GM21529 (cell line): ENCODE measurements at regions not wholly inside any gene's neighbourhood (a gene's known extent, or its start where the extent isn't known, plus 50 kb on each side); places are given as distances from the start of the nearest gene placed in this dataset.
"Not testable (repeated sequence)": the region's sequence is repeated elsewhere in the genome, so short reads cannot be mapped to it uniquely, and the experiment has no call there.

ENCODE experiments used
- ATAC-seq: cut with Tn5 transposase; IDR thresholded peaks from one replicate; pipeline ENCODE4 v1.9.1; 2021; ENCODE audit not compliant: unreplicated experiment

DNA sequence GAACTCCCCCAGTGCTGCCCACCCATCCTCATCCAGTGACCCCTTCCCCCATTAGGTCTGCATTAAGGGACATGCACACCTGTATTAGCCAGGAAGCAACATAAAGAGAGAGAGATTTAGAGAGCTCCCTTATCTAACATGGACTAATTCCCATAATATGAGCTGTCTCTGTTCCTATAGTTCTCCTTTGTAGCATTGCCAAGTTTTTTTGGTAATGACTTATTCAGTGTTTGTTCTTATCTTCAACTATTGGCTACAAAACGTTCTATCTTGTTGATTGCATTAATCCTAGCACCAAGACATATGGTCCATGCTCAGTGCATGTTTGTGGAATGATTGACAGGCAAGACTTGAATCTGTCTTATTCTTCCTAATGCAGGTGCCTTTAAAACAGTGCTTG is 264.0 kb downstream of the ADGRL2 start:
- ATAC-seq, result no peak

DNA sequence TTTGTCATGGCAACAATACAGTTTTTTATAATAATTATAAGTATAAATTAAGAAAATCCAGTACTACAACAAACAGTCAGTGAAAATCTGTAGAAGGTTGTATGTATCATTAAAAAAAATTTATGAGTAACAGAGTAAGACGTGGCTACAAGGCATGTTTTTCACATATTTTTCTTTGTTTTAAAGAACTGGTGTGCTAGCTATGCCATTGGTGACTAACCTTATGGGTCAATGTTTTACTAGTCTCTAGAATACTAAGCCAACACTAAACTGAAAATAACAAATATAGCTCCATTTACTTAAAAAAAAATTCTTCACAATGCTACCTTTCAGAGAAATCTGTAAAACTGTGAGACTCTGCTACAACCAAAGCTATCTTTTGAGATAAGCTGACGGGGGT is 261.5 kb downstream of the ADGRL2 start:
- no peak for ATAC-seq

DNA sequence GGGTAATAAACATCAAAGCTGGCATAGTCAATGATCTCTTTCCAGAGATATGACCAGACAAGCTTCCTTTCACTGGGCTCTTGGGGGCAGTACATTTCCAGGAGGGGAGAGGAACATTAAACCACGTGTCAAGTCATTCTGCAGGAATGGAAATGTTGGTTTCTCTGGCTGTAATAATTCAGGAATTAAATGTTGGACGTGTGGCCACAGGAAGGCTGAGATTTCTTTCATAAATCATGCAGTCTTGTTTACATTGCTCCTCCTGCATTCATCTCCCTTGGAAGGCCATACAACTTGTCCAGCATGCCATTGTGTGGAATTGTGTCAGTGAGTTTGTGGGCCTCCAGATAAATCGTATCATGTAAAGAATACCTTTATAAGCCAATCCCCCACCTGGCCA is 259.2 kb downstream of the ADGRL2 start:
- no peak for ATAC-seq

DNA sequence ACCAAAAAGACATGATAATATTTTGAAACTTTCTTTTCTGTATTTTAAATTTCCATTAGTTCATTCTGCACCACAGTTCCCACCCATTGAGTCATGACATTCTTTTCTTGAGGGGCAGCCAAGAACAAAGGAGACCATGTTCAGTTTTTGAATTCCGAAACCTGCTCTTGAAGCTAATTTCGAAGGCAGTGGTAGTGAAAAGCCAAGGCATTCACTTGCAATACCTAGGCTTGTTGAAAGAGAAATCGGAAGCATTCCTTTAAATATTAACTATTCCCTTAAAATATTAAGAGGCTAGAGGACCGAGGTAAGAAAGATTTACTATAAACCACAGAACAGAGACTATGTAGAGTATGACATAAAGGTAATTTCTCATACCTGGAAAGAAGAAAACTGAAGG is 256.3 kb downstream of the ADGRL2 start:
- no peak for ATAC-seq

DNA sequence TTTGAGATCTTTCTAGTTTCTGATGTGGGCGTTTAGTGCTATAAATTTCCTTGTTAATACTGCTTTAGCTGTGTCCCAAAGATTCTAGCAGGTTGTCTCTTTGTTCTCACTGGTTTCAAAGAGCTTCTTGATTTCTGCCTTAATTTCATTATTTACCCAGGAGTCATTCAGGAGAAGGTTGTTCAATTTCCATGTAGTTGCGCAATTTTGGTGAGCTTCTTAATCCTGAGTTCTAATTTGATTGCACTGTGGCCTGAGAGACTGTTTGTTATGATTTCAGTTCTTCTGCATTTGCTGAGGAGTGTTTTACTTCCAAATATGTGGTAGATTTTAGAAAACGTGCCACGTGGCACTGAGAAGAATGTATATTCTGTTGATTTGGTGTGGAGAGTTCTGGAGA is 254.6 kb downstream of the ADGRL2 start:
- not testable (repeated sequence) for ATAC-seq

DNA sequence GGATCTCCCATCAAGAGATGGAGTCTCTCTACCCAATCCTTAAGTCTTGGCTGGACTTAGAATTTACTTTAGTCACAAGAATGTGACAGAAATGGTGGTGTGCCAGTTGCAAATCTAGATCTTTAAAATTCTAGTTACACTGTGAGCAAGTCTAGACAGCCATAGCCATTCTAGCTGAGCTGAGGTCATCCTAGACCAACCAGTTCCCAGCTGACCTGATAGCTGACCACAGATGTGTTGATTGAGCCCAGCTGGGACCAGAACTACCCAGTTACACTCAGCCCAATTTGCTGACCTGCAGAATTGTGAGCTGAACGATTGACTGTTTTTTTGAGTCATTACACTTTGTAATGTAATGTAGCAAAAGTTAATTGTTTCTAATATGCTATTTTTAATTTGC is 251.8 kb downstream of the ADGRL2 start:
- no peak for ATAC-seq

DNA sequence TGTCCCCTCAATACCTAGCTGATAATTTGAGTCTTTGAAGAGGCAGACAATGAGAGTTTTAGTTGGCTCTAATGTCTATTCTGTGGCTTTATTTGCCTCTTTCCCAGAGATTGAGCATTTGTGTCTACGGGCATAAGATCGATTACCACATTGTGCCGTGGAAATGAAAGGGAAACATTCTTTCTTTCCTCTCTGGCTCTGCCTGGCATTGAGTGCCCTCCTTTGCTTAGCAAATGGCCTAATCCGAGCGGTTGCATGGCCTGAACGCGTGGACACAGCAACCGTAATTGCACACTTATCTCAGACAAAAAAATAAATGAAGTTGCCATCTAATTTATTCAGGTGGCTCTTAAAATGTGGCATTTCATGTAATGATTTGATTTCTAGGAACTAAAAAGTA is 247.9 kb downstream of the ADGRL2 start:
- ATAC-seq, result no peak

DNA sequence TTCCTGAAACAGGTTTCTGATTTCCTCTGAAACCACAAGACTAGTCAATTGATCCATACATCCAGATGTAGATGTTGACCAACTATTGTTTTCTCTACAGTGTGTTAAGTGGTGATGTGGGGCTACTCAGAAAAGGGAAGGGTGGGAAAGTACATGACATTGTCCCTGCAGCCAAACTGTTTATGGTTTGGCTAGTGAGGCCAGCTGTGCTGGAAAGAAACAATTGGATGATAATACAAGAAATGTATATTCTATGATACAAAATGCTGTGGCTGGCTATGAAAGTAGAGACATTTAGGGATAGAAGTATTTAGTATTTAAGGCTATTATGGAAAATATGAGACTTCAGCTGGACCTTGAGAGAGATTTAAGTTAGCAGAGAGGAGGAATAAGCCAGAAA is 244.5 kb downstream of the ADGRL2 start:
- no peak for ATAC-seq

DNA sequence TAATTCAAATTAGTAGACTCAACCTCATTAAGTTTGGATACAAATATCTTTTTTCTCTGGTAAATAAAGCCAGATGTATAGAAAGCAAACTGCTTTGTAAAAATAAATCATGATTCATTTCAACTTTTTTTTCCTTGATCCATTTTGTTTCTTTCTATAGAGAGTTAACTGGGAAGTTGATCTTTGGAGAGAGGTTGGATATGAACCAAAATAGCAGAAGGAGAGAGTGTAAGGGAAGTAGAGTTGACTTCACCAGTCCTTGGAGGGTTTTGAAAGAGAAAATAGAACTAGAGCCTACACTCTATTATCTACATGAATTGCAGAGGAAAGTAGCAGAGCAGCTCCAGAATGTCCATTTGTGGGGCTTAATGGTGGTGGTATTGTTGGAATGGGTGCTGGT is 243.8 kb downstream of the ADGRL2 start:
- no peak for ATAC-seq

DNA sequence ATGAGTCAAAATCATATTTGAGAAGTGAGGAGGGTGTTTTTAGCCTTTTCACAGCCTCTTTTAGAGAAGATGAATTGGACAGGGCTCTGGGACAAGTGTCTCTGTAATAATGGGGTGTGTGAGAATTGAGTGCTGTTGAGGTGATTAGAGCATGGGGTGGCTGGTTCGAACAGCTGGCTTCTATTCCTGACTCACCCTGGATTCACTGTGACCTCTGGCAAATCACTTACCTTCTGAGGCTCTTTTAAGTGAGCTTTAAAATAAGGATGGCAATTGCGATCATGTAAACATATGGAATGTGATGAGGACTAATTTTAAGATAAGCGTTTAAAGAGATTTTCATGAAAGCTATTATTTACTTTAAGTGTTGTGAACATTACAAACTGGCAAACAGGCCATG is 243.4 kb downstream of the ADGRL2 start:
- no peak for ATAC-seq

DNA sequence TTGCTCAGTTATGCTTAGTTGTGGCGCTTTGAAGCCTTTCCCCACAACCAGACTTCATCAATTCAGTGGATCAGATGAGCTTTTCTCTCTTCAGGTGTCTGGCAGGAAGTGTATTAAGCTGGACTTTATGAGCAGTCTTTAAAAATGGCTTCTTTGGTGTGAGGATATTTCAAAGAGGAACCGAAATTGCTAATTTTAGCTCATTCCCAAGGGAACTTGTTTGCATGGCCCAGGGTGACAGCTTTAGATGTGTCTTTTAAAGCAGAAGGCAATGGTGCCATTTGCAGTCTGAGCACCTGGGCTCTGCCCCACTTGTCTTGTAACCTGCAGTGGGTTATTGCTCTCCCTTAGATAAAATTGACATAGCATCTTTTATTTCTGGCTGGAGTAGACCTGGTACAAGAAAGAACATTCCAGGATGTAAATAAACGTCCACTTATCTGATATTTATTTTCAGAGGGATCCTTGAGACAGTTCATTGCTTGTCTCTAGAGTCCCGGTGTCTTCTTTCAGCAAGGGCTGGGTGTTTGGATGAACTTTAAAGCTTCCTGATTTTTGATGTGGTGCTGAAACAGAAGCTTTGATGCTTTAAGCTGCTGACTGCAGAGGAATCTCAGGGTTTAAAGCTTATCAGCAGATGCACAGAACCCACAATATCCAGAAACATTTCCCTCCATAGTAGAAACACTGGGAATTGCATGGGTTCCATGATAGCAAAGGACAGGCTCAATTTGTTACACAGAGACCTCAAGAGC is 241.7 kb downstream of the ADGRL2 start:
- no peak for ATAC-seq
